ENCODE measurements at regions not wholly inside any gene's neighbourhood (a gene's known extent, or its start where the extent isn't known, plus 50 kb on each side); places are given as distances from the start of the nearest gene placed in this dataset.
"Not testable (repeated sequence)": the region's sequence is repeated elsewhere in the genome, so short reads cannot be mapped to it uniquely, and the experiment has no call there.

- TF ChIP-seq CTCF, EP300, POLR2A, POLR2AphosphoS5 (IDR thresholded peaks at IDR 0.05): not testable (repeated sequence)
Measured at GRCh38 chr4:128535510-128535909, 247.9 kb upstream of the PGRMC2 start.
